ENCODE measurements at regions not wholly inside any gene's neighbourhood (a gene's known extent, or its start where the extent isn't known, plus 50 kb on each side); places are given as distances from the start of the nearest gene placed in this dataset.
A peak's percentile ranks its signal among the peaks of the same experiment; 100 is the strongest.

DNA sequence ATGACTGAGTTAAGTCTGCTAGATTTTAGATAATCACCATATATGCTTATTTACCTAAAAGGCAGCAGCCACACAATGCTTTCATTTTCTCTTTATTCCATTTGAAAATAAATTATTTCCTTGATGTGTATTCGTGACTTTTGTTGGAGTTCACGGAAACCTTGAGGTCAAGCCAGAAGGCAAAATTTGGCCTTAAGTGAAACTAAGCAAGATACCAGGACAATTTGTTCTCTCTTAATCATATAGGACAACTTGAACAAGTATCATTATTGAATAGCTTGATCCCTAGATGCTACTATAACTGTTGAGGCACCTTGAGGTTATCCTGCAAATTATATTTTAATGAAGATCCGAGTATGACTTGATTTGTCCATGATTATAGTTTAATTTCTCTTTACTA lies 429.2 kb upstream of the DACH1 start:
- no peaks in the 10 kb centered on the region for H3K36me3 ChIP-seq (ENCODE audit: control insufficient read depth in 4 of 4, insufficient read depth in 4 of 4, low read length in 4 of 4)
- no peak overlapping the region for H3K4me3 ChIP-seq
- H3K9ac ChIP-seq (ENCODE audit: insufficient read depth in 1 of 2, low read length in 2 of 2) = no peak overlapping the region
- WGBS, 2 donors = 74 to 76% methylated on average over 3 of the region's 3 CpGs
- H3K27ac ChIP-seq (ENCODE audit: low read depth in 1 of 2, low read length in 1 of 2) = no peak overlapping the region
- H3K27me3 ChIP-seq (ENCODE audit: control insufficient read depth in 3 of 3, insufficient read depth in 3 of 3, low read length in 2 of 3) = no peaks in the 10 kb centered on the region
- TF ChIP-seq, protein P1, sequence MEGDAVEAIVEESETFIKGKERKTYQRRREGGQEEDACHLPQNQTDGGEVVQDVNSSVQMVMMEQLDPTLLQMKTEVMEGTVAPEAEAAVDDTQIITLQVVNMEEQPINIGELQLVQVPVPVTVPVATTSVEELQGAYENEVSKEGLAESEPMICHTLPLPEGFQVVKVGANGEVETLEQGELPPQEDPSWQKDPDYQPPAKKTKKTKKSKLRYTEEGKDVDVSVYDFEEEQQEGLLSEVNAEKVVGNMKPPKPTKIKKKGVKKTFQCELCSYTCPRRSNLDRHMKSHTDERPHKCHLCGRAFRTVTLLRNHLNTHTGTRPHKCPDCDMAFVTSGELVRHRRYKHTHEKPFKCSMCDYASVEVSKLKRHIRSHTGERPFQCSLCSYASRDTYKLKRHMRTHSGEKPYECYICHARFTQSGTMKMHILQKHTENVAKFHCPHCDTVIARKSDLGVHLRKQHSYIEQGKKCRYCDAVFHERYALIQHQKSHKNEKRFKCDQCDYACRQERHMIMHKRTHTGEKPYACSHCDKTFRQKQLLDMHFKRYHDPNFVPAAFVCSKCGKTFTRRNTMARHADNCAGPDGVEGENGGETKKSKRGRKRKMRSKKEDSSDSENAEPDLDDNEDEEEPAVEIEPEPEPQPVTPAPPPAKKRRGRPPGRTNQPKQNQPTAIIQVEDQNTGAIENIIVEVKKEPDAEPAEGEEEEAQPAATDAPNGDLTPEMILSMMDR (IDR thresholded peaks at IDR 0.05; ENCODE audit: control extremely low read depth, extremely low read depth) = no peak
- H3K4me1 ChIP-seq (ENCODE audit: control insufficient read depth in 5 of 5, insufficient read depth in 5 of 5, low read length in 5 of 5) = peaks cover 0 to 15% (median 5%) of the 10 kb centered on the region in 5 donors
- peaks cover 0 to 4% (median 0%) of the 10 kb centered on the region in 4 donors for H3K9me3 ChIP-seq (ENCODE audit: control insufficient read depth in 4 of 4, insufficient read depth in 3 of 4, low read length in 3 of 4)
- no peak for DNase-seq
- ATAC-seq (ENCODE audit: insufficient read depth, low FRiP score) = no peak

DNA sequence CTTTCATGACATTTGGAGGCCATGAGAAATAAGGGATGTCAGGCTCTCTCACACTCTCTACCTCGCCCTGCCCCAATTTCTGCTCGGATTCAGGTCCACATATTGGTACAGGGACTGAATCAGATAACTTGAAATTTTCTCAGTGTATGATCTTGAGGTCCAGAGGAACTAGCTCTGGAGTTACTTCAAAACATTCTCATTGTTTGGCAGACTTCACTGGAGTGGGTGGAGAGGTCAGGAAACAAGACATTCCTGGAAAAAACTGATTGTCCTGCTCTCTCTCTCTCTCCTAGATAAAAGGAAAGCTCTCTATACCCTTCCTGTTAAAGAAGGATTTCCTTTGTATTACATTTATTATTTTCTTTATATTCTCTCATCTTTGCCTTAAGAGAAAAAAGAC lies 428.1 kb upstream of the DACH1 start:
- no peak overlapping the region for H3K9ac ChIP-seq (ENCODE audit: insufficient read depth in 1 of 2, low read length in 2 of 2)
- peaks cover 0 to 15% (median 5%) of the 10 kb centered on the region in 5 donors for H3K4me1 ChIP-seq (ENCODE audit: control insufficient read depth in 5 of 5, insufficient read depth in 5 of 5, low read length in 5 of 5)
- peaks cover 0 to 4% (median 0%) of the 10 kb centered on the region in 4 donors for H3K9me3 ChIP-seq (ENCODE audit: control insufficient read depth in 4 of 4, insufficient read depth in 3 of 4, low read length in 3 of 4)
- TF ChIP-seq, protein P1 (IDR thresholded peaks at IDR 0.05; ENCODE audit: control extremely low read depth, extremely low read depth) = no peak
- H3K4me3 ChIP-seq = no peak overlapping the region
- H3K36me3 ChIP-seq (ENCODE audit: control insufficient read depth in 4 of 4, insufficient read depth in 4 of 4, low read length in 4 of 4) = no peaks in the 10 kb centered on the region
- DNase-seq (peak; percentile 25 to 69 (median 52)), ATAC-seq (ENCODE audit: insufficient read depth, low FRiP score) (no peak)
- H3K27me3 ChIP-seq (ENCODE audit: control insufficient read depth in 3 of 3, insufficient read depth in 3 of 3, low read length in 2 of 3) = no peaks in the 10 kb centered on the region
- 59 to 65% methylated on average over 2 of the region's 2 CpGs for WGBS, 2 donors
- peak overlapping the region in 1 of 2 donors; percentile 1 for H3K27ac ChIP-seq (ENCODE audit: low read depth in 1 of 2, low read length in 1 of 2)

DNA sequence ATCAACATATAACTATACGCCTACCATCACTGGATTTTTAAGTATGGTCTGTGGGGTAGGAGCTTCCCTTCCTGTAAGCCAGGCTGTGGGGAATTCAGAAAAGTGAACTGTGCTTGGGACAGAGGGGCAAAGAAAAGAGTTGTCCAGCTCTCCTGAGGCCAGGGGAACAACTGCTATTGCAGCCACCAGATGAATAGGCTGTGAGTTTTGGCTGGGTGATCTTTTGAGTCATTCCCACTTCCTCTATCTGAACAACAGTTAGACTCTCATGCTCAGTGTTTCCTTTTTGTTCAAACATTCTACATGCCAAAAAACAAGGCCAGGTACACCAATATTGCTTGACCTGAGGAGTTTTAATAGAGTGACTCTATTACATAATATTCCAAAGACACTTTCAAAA lies 426.2 kb upstream of the DACH1 start:
- TF ChIP-seq, protein P1 (IDR thresholded peaks at IDR 0.05; ENCODE audit: control extremely low read depth, extremely low read depth) = no peak
- 78 to 89% methylated on average over 1 of the region's 1 CpG for WGBS, 2 donors
- no peaks in the 10 kb centered on the region for H3K27me3 ChIP-seq (ENCODE audit: control insufficient read depth in 3 of 3, insufficient read depth in 3 of 3, low read length in 2 of 3)

More for the DNA sequence above, 426.2 kb upstream of the DACH1 start:
- Histone ChIP-seq H3K4me3 (no peak overlapping the region), H3K9me3 (ENCODE audit: control insufficient read depth in 4 of 4, insufficient read depth in 3 of 4, low read length in 3 of 4) (peaks cover 0 to 4% (median under 1%) of the 10 kb centered on the region in 4 donors), H3K9ac (ENCODE audit: insufficient read depth in 1 of 2, low read length in 2 of 2) (no peak overlapping the region), H3K27ac (ENCODE audit: low read depth in 1 of 2, low read length in 1 of 2) (no peak overlapping the region), H3K4me1 (ENCODE audit: control insufficient read depth in 5 of 5, insufficient read depth in 5 of 5, low read length in 5 of 5) (peaks cover 0 to 15% (median 5%) of the 10 kb centered on the region in 5 donors), H3K36me3 (ENCODE audit: control insufficient read depth in 4 of 4, insufficient read depth in 4 of 4, low read length in 4 of 4) (no peaks in the 10 kb centered on the region)
- DNase-seq (peak in 1 of 3 donors; percentile 43), ATAC-seq (ENCODE audit: insufficient read depth, low FRiP score) (no peak)
